ENCODE measurements at regions not wholly inside any gene's neighbourhood (a gene's known extent, or its start where the extent isn't known, plus 50 kb on each side); places are given as distances from the start of the nearest gene placed in this dataset.

- no peak for TF ChIP-seq CTCF (IDR thresholded peaks at IDR 0.05; ENCODE audit: low read length)
- TF ChIP-seq EZH2 (IDR thresholded peaks at IDR 0.05; ENCODE audit: borderline replicate concordance, low read length) = no peak
Measured at GRCh38 chr12:113702836-113703235, 231.2 kb upstream of the LHX5 start.
